ENCODE measurements at regions not wholly inside any gene's neighbourhood (a gene's known extent, or its start where the extent isn't known, plus 50 kb on each side); places are given as distances from the start of the nearest gene placed in this dataset.

DNA sequence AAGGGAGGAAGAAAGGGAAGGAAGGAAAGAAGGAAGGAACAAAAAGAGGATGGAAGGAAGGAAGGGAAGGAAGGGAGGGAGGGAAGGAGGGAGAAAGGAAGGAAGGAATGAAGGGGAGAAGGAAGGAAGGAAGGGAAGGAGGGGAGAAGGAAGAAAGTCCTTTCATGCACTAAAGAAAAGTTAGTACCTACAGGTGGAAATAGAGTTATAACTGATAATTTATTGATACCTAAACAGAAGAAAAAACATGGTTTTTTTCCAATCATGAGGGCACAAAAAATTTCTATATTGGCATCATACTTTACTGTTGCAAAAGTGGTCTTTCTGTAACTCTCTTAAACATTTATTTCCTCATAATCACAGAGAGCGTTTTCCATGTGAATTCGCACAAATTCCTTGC lies 659.4 kb downstream of the MAFB start:
- no peak overlapping the region for H3K27ac Mint-ChIP-seq
- H3K36me3 Mint-ChIP-seq = no peaks in the 10 kb centered on the region
- no peaks in the 10 kb centered on the region for H3K79me2 ChIP-seq (ENCODE audit: insufficient read depth, low read length)
- H3K27me3 Mint-ChIP-seq (ENCODE audit: low read depth in 3 of 3) = peaks cover 0 to 2% (median 2%) of the 10 kb centered on the region in 3 donors
- H3K4me1 ChIP-seq (ENCODE audit: control insufficient read depth in 1 of 2, insufficient read depth in 2 of 2, low read length in 2 of 2) = no peaks in the 10 kb centered on the region
- peaks cover 0 to 7% (median 2%) of the 10 kb centered on the region in 7 donors for H3K9me3 Mint-ChIP-seq
- no peak overlapping the region for H3K4me3 ChIP-seq (replicated peaks in 1 of 3; ENCODE audit: low read depth in 2 of 3, low read length in 3 of 3)
- no peak overlapping the region for H3K9ac ChIP-seq (ENCODE audit: insufficient read depth, low read length, poor library complexity, severe bottlenecking)
- intact Hi-C loops (cut with micrococcal nuclease) = no loop called here
- no peaks in the 10 kb centered on the region for H3K9me3 ChIP-seq (replicated peaks in 1 of 2; ENCODE audit: control insufficient read depth in 1 of 2, insufficient read depth in 1 of 2, low read length in 2 of 2)
- no peak for DNase-seq
- no peak overlapping the region for H3K27ac ChIP-seq (ENCODE audit: low read depth in 1 of 2, low read length in 2 of 2)
- no peak overlapping the region for H3K4me3 Mint-ChIP-seq
- H2AFZ ChIP-seq (ENCODE audit: insufficient read depth, low read depth, low read length, poor library complexity, severe bottlenecking) = no peak overlapping the region
- H3K4me1 Mint-ChIP-seq = no peaks in the 10 kb centered on the region
- TF ChIP-seq, protein P1, sequence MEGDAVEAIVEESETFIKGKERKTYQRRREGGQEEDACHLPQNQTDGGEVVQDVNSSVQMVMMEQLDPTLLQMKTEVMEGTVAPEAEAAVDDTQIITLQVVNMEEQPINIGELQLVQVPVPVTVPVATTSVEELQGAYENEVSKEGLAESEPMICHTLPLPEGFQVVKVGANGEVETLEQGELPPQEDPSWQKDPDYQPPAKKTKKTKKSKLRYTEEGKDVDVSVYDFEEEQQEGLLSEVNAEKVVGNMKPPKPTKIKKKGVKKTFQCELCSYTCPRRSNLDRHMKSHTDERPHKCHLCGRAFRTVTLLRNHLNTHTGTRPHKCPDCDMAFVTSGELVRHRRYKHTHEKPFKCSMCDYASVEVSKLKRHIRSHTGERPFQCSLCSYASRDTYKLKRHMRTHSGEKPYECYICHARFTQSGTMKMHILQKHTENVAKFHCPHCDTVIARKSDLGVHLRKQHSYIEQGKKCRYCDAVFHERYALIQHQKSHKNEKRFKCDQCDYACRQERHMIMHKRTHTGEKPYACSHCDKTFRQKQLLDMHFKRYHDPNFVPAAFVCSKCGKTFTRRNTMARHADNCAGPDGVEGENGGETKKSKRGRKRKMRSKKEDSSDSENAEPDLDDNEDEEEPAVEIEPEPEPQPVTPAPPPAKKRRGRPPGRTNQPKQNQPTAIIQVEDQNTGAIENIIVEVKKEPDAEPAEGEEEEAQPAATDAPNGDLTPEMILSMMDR (IDR thresholded peaks at IDR 0.05) = no peak
- H4K20me1 ChIP-seq (ENCODE audit: insufficient read depth, low read length) = no peaks in the 10 kb centered on the region
- H3K4me2 ChIP-seq (replicated peaks; ENCODE audit: extremely low read depth, low read length, poor library complexity, severe bottlenecking) = no peak overlapping the region
- 100% methylated on average over 2 of the region's 2 CpGs for WGBS (ENCODE audit: insufficient coverage)
- no peaks in the 10 kb centered on the region for H3K27me3 ChIP-seq (ENCODE audit: control insufficient read depth in 2 of 2, insufficient read depth in 2 of 2, low read length in 2 of 2)
- H3K36me3 ChIP-seq (replicated peaks in 1 of 2; ENCODE audit: control insufficient read depth in 1 of 2, insufficient read depth in 2 of 2, low read length in 2 of 2) = no peaks in the 10 kb centered on the region

DNA sequence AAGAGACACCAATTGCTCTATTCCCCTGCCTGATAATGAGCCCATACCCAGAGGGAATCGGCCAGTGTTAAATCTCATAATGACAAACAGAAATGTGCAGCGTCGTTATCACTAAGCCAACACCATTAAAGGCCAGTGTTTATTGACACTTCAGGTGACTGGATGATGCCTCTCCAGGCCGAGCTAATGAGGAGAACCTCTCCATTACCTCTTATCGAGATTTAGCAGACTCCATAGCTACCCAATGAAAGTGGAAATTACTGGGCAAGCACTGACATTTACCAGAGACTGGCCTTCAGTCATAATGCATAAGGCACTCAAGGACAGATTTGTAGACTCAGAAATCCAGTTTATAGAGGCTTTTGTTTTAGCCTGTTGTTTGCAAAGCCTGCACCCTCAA lies 669.5 kb downstream of the MAFB start:
- Histone ChIP-seq H3K9ac (ENCODE audit: insufficient read depth, low read length, poor library complexity, severe bottlenecking) (no peak overlapping the region), H3K4me3 (replicated peaks in 1 of 3; ENCODE audit: low read depth in 2 of 3, low read length in 3 of 3) (no peak overlapping the region), H3K79me2 (ENCODE audit: insufficient read depth, low read length) (no peaks in the 10 kb centered on the region), H3K27ac (ENCODE audit: low read depth in 1 of 2, low read length in 2 of 2) (no peak overlapping the region), H3K9me3 (replicated peaks in 1 of 2; ENCODE audit: control insufficient read depth in 1 of 2, insufficient read depth in 1 of 2, low read length in 2 of 2) (no peaks in the 10 kb centered on the region), H3K36me3 (replicated peaks in 1 of 2; ENCODE audit: control insufficient read depth in 1 of 2, insufficient read depth in 2 of 2, low read length in 2 of 2) (no peaks in the 10 kb centered on the region), H2AFZ (ENCODE audit: insufficient read depth, low read depth, low read length, poor library complexity, severe bottlenecking) (no peak overlapping the region), H3K4me2 (replicated peaks; ENCODE audit: extremely low read depth, low read length, poor library complexity, severe bottlenecking) (no peak overlapping the region), H3K4me1 (ENCODE audit: control insufficient read depth in 1 of 2, insufficient read depth in 2 of 2, low read length in 2 of 2) (no peaks in the 10 kb centered on the region), H4K20me1 (ENCODE audit: insufficient read depth, low read length) (no peaks in the 10 kb centered on the region), H3K27me3 (ENCODE audit: control insufficient read depth in 2 of 2, insufficient read depth in 2 of 2, low read length in 2 of 2) (no peaks in the 10 kb centered on the region)
- TF ChIP-seq, protein P1 (IDR thresholded peaks at IDR 0.05) = no peak
- Mint-ChIP-seq H3K9me3 (peaks cover 0 to 4% (median 2%) of the 10 kb centered on the region in 7 donors), H3K4me3 (no peak overlapping the region), H3K36me3 (no peaks in the 10 kb centered on the region), H3K4me1 (no peaks in the 10 kb centered on the region), H3K27me3 (ENCODE audit: low read depth in 3 of 3) (no peaks in the 10 kb centered on the region), H3K27ac (no peak overlapping the region)
- intact Hi-C loops (cut with micrococcal nuclease) = no loop called here
- no peak for DNase-seq
- WGBS (ENCODE audit: insufficient coverage) = 93% methylated on average over 5 of the region's 5 CpGs
